ENCODE measurements at regions not wholly inside any gene's neighbourhood (a gene's known extent, or its start where the extent isn't known, plus 50 kb on each side); places are given as distances from the start of the nearest gene placed in this dataset.

DNA sequence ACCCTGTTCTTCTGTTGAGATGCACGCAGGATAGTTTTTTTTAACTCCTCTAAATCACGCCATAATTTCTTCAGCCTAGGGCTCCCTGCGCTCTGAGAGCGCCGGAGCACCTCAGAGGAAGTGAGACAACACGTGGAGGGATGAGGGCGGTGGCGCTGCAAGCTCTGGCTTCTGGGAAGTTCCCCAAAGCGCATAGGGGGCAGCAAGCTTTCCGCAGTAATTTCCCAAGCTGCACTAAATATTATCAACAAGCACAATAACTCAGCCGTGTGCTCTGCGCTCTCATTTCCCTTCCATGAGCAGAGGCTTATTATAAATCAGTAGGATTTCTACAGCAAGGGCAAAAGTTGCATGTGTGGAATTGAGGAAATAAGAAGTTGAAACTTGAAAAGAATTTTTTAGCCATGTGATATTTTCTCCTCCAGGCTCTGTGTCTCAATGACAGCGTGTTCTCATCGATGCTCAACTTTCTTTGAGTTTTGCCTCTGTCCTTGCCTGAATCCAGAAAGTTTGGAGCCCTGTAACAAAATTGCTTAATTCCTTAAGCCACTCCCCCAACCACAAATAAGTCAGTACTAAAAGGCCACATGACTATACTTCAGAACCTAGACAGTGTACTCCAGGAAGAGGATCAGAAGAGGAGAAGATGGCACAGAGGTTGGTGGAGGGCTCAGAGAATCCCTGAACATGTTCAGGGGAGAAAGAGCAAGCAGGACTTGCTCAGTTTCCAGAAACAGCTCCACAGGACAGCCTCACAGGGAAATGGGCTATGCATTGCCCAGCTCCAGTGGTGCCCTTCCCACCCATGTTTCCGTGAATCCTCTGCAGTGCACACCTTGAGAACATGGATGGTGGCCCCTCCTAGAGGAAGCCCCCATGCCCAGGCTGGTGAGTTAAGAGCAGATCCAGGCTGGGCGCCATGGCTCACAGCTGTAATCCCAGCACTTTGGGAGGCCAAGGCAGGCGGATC is 221.5 kb upstream of the GHITM start:
- no peak overlapping the region for H3K27ac ChIP-seq (ENCODE audit: low read depth, low read length)
- BruUV-seq (replicated peaks): no TSS peak
- ATAC-seq (peak; percentile 91), DNase-seq (ENCODE audit: low read depth, low spot score) (peak; percentile 10)
- H3K9me2 ChIP-seq (ENCODE audit: insufficient read depth): no peaks in the 10 kb centered on the region
- no peaks in the 10 kb centered on the region for H3K36me3 ChIP-seq (ENCODE audit: control insufficient read depth in 1 of 2, insufficient read depth in 2 of 2, low read length in 2 of 2)
- peak overlapping the region; percentile 53 for H2AFZ ChIP-seq (ENCODE audit: low read depth, low read length, poor library complexity, severe bottlenecking)
- ChIA-PET RAD21 (ENCODE audit: low non-redundant PET in 1 of 2, low total read pairs in 2 of 2, uncharacterized antibody in 2 of 2, unreplicated experiment in 2 of 2) (no interaction called here), CTCF (no interaction called here), POLR2A (no interaction called here)
- H3K4me1 ChIP-seq (ENCODE audit: control insufficient read depth in 1 of 2, insufficient read depth in 2 of 2, low read length in 2 of 2): peaks cover 0 to 3% of the 10 kb centered on the region in 2 experiments; a peak in 1 of 4 replicates
- H4K20me1 ChIP-seq (ENCODE audit: insufficient read depth): no peaks in the 10 kb centered on the region
- H3K27me3 ChIP-seq (ENCODE audit: insufficient read depth, low read length): peaks cover 6% of the 10 kb centered on the region; the same call in 1 of the 2 replicates
- no peaks in the 10 kb centered on the region for H3K79me2 ChIP-seq (ENCODE audit: insufficient read depth, low read length)
- H3K4me3 ChIP-seq (replicated peaks in 1 of 2; ENCODE audit: low read depth in 1 of 2, low read length in 2 of 2): no peak overlapping the region
- TF ChIP-seq ATF3 (IDR thresholded peaks at IDR 0.05): no peak
- TF ChIP-seq ZFX (IDR thresholded peaks at IDR 0.05): no peak
- TF ChIP-seq, protein P1, sequence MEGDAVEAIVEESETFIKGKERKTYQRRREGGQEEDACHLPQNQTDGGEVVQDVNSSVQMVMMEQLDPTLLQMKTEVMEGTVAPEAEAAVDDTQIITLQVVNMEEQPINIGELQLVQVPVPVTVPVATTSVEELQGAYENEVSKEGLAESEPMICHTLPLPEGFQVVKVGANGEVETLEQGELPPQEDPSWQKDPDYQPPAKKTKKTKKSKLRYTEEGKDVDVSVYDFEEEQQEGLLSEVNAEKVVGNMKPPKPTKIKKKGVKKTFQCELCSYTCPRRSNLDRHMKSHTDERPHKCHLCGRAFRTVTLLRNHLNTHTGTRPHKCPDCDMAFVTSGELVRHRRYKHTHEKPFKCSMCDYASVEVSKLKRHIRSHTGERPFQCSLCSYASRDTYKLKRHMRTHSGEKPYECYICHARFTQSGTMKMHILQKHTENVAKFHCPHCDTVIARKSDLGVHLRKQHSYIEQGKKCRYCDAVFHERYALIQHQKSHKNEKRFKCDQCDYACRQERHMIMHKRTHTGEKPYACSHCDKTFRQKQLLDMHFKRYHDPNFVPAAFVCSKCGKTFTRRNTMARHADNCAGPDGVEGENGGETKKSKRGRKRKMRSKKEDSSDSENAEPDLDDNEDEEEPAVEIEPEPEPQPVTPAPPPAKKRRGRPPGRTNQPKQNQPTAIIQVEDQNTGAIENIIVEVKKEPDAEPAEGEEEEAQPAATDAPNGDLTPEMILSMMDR (IDR thresholded peaks at IDR 0.05 in 2 of 3, conservative IDR thresholded peaks at IDR 0.05 in 1 of 3; ENCODE audit: borderline replicate concordance in 1 of 3, insufficient read depth in 1 of 3, low read depth in 2 of 3, low read length in 2 of 3): peak; percentile 33 to 51 (median 44); a peak in 5 of 6 replicates
- 0 out of 2 replicates have a peak, but pooled peaks have one; percentile 27 for TF ChIP-seq CBX3 (IDR thresholded peaks at IDR 0.05; ENCODE audit: low read depth)
- TF ChIP-seq RAD21 (IDR thresholded peaks at IDR 0.05; ENCODE audit: low read depth): 0 out of 2 replicates have a peak, but pooled peaks have one; percentile 18
- TF ChIP-seq, protein P2, sequence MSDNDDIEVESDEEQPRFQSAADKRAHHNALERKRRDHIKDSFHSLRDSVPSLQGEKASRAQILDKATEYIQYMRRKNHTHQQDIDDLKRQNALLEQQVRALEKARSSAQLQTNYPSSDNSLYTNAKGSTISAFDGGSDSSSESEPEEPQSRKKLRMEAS (IDR thresholded peaks at IDR 0.05): peak; percentile 64
- no peak overlapping the region for H3K4me2 ChIP-seq (ENCODE audit: low read length)
- H3K9ac ChIP-seq (ENCODE audit: low read length): no peak overlapping the region
- H3K9me3 ChIP-seq (ENCODE audit: control insufficient read depth in 1 of 2, insufficient read depth in 1 of 2, low read depth in 1 of 2, low read length in 2 of 2): no peaks in the 10 kb centered on the region
- intact Hi-C loops (cut with micrococcal nuclease): no loop called here

All from HCT116 (cell line).